Neural progenitor cell (in vitro differentiated cells): ENCODE measurements at regions not wholly inside any gene's neighbourhood (a gene's known extent, or its start where the extent isn't known, plus 50 kb on each side); places are given as distances from the start of the nearest gene placed in this dataset.

ENCODE experiments used
- DNase-seq: peaks from one replicate; pipeline ENCODE4 v3.0.0-alpha.2; 2016; ENCODE audit warnings: low spot score
- H2AFZ ChIP-seq: fragments of 200-600 bp; sonication (generic); replicated peaks from 2 replicates; pipeline ENCODE4 v1.6.1; 2016; ENCODE audit warnings: antibody characterized with exemption
- H3F3A ChIP-seq: fragments of 200-600 bp; sonication (generic); 2 replicates; pipeline ENCODE4 v1.6.1; 2016; ENCODE audit warnings: antibody characterized with exemption, low read depth
- H3K27ac ChIP-seq: fragments of 200-600 bp; sonication (generic); 2 replicates; pipeline ENCODE4 v1.5.1; 2016; ENCODE audit warnings: mild to moderate bottlenecking
- H3K27me3 ChIP-seq: fragments of 200-600 bp; sonication (generic); 2 replicates; pipeline ENCODE4 v1.6.1; 2016; ENCODE audit warnings: mild to moderate bottlenecking, moderate library complexity
- H3K36me3 ChIP-seq: fragments of 200-600 bp; sonication (generic); 2 replicates; pipeline ENCODE4 v1.5.1; 2016
- H3K4me1 ChIP-seq: fragments of 200-600 bp; sonication (generic); 2 replicates; pipeline ENCODE4 v1.6.1; 2016; ENCODE audit warnings: mixed run types
- H3K4me2 ChIP-seq: fragments of 200-600 bp; sonication (generic); 2 replicates; pipeline ENCODE4 v1.6.1; 2016
- H3K4me3 ChIP-seq: fragments of 200-600 bp; sonication (generic); 2 replicates; pipeline ENCODE4 v1.5.1; 2016
- H3K79me2 ChIP-seq: fragments of 200-600 bp; sonication (generic); 2 replicates; pipeline ENCODE4 v1.6.1; 2016; ENCODE audit warnings: low read depth
- H3K9ac ChIP-seq: fragments of 200-600 bp; sonication (generic); 2 replicates; pipeline ENCODE4 v1.6.1; 2016
- H3K9me3 ChIP-seq: fragments of 200-600 bp; sonication (generic); 2 replicates; pipeline ENCODE4 v1.5.1; 2016; ENCODE audit warnings: low read depth
- H4K20me1 ChIP-seq: fragments of 200-600 bp; sonication (generic); 2 replicates; pipeline ENCODE4 v1.6.1; 2016; ENCODE audit warnings: low read depth
- H3K27ac Mint-ChIP-seq: 3 replicates; pipeline ENCODE4 v1.8.0; 2021; ENCODE audit warnings: mixed read lengths
- H3K27me3 Mint-ChIP-seq: 2 replicates; pipeline ENCODE4 v1.8.0; 2022; ENCODE audit warnings: low read depth, mild to moderate bottlenecking, inconsistent platforms, moderate library complexity, mixed read lengths; ENCODE audit not compliant: insufficient read depth
- H3K36me3 Mint-ChIP-seq: 3 replicates; pipeline ENCODE4 v1.8.0; 2021; ENCODE audit warnings: mixed read lengths
- H3K4me1 Mint-ChIP-seq: 3 replicates; pipeline ENCODE4 v1.8.0; 2021; ENCODE audit warnings: mixed read lengths
- H3K4me3 Mint-ChIP-seq: 3 replicates; pipeline ENCODE4 v1.8.0; 2021; ENCODE audit warnings: mild to moderate bottlenecking, moderate library complexity, mixed read lengths
- H3K9me3 Mint-ChIP-seq: 3 replicates; pipeline ENCODE4 v1.8.0; 2020; ENCODE audit warnings: mixed read lengths
- EZH2 ChIP-seq: fragments of 200-600 bp; sonication (generic); IDR thresholded peaks from 2 replicates; pipeline ENCODE4 v1.6.1; 2017; ENCODE audit warnings: antibody characterized with exemption, mild to moderate bottlenecking, moderate library complexity
- EZH2phosphoT487 ChIP-seq: fragments of 200-600 bp; sonication (generic); IDR thresholded peaks from 2 replicates; pipeline ENCODE4 v1.6.1; 2017; ENCODE audit warnings: antibody characterized with exemption
- TF ChIP-seq, protein P1 (sequence below): fragments of 200-600 bp; sonication (generic); IDR thresholded peaks from 2 replicates; pipeline ENCODE4 v1.5.1; 2017; ENCODE audit warnings: antibody characterized with exemption, mild to moderate bottlenecking

DNA sequence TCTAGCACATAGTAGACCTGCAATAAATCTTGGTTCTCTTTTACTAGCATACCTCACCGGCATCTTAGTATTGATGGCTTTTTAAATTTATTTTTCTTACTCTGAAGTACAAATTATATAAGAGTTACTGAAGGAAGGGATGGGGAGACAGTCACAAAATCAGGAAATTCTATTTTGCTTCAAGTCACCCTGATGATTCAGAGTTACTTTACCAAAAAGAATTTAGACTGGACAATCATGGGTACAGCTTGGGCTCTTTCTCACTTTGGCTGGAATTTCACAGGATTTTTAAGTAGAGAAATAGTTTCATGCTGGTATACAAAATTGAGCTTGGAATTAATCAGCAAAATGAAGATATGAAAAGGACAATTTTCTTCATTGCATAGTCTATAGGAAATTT, 919.2 kb downstream of the METTL15 start:
- Mint-ChIP-seq H3K4me1 (no peaks in the 10 kb centered on the region), H3K4me3 (no peak overlapping the region), H3K9me3 (peaks cover 14% of the 10 kb centered on the region), H3K27me3 (no peaks in the 10 kb centered on the region), H3K36me3 (no peaks in the 10 kb centered on the region), H3K27ac (no peak overlapping the region)
- no peak overlapping the region for H3K27ac ChIP-seq
- TF ChIP-seq EZH2phosphoT487 (no peak), EZH2 (no peak)
- no peak overlapping the region for H3K4me2 ChIP-seq
- H3K9me3 ChIP-seq, result peaks cover 4% of the 10 kb centered on the region
- no peak overlapping the region for H3K4me3 ChIP-seq
- H2AFZ ChIP-seq, result no peak overlapping the region
- no peaks in the 10 kb centered on the region for H3K27me3 ChIP-seq
- no peaks in the 10 kb centered on the region for H3K4me1 ChIP-seq
- no peak overlapping the region for H3K9ac ChIP-seq
- H3K79me2 ChIP-seq, result no peaks in the 10 kb centered on the region
- no peaks in the 10 kb centered on the region for H4K20me1 ChIP-seq
- no peaks in the 10 kb centered on the region for H3K36me3 ChIP-seq
- H3F3A ChIP-seq, result no peaks in the 10 kb centered on the region
- no peak for DNase-seq

DNA sequence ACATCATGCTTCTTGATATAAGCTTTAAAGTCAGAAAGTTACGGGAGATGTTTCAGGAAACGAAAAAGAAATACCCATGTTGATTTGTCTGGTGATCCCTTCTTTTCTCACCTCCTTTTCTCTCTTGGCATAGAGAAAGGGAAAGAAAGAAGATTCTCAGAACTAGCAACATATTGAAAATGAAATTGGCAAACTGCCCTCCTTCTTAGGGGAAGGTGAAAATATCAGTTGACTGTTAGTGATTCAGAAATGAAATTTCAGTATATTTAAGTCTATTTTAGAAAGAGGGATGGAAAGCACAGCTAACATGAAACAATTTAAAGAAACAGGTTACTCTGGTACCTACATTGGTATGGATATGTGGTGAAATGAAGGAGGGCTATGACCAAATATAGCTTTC, 918.1 kb downstream of the METTL15 start:
- Histone ChIP-seq H3K4me2 (no peak overlapping the region), H3K27ac (no peak overlapping the region), H3K9me3 (peaks cover 4% of the 10 kb centered on the region), H3K4me1 (no peaks in the 10 kb centered on the region), H3K36me3 (no peaks in the 10 kb centered on the region), H3K27me3 (no peaks in the 10 kb centered on the region), H3K9ac (no peak overlapping the region), H2AFZ (no peak overlapping the region), H3K4me3 (no peak overlapping the region), H3F3A (no peaks in the 10 kb centered on the region), H3K79me2 (no peaks in the 10 kb centered on the region), H4K20me1 (no peaks in the 10 kb centered on the region)
- H3K36me3 Mint-ChIP-seq, result no peaks in the 10 kb centered on the region
- peaks cover 14% of the 10 kb centered on the region for H3K9me3 Mint-ChIP-seq
- H3K27ac Mint-ChIP-seq, result no peak overlapping the region
- H3K27me3 Mint-ChIP-seq, result no peaks in the 10 kb centered on the region
- TF ChIP-seq, protein P1, sequence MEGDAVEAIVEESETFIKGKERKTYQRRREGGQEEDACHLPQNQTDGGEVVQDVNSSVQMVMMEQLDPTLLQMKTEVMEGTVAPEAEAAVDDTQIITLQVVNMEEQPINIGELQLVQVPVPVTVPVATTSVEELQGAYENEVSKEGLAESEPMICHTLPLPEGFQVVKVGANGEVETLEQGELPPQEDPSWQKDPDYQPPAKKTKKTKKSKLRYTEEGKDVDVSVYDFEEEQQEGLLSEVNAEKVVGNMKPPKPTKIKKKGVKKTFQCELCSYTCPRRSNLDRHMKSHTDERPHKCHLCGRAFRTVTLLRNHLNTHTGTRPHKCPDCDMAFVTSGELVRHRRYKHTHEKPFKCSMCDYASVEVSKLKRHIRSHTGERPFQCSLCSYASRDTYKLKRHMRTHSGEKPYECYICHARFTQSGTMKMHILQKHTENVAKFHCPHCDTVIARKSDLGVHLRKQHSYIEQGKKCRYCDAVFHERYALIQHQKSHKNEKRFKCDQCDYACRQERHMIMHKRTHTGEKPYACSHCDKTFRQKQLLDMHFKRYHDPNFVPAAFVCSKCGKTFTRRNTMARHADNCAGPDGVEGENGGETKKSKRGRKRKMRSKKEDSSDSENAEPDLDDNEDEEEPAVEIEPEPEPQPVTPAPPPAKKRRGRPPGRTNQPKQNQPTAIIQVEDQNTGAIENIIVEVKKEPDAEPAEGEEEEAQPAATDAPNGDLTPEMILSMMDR, result no peak
- TF ChIP-seq EZH2phosphoT487 (no peak), EZH2 (no peak)
- H3K4me3 Mint-ChIP-seq, result no peak overlapping the region
- no peaks in the 10 kb centered on the region for H3K4me1 Mint-ChIP-seq
- DNase-seq, result no peak

DNA sequence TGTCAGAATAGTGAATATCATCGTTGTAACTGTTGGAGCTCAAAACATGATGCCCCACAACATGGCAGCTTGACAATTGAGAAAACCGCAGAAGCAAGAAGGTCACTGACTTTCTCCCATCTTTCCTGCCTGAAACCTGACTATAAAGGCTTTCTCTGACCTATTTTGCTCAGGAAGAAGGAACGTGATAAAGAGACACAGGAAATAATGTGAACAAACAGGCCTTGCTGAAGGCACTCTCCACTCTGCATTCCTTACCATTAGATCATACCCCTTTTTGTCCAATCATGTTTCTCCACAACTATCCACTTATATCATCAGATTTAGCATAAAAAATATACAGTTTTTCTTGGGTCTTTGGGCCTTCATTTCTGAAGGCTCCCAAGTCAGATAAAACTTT, 916.8 kb downstream of the METTL15 start:
- no peaks in the 10 kb centered on the region for H3K27me3 ChIP-seq

DNA sequence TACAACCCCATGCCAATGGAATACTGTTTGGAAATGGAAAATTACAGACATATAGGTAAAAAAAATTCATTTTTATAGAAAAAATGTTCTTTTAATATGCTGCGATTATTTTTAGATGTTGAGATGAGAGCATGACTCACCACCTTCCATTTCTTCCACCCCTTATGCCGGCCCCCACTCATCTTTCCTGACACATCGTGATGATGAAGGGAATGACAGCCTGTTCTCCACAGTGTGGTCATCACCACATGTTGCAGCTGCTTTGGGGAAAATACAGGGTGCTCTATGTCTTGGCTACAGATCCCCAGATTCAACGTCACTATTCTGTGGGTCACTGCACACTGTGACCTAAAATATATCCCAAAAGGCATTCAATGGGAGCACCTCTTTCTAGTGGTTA, 916.2 kb downstream of the METTL15 start:
- no peaks in the 10 kb centered on the region for H3K4me1 Mint-ChIP-seq
- TF ChIP-seq, protein P1, result no peak
- no peak for TF ChIP-seq EZH2
- H3K27ac Mint-ChIP-seq, result no peak overlapping the region
- H3K4me1 ChIP-seq, result no peaks in the 10 kb centered on the region
- H3K79me2 ChIP-seq, result no peaks in the 10 kb centered on the region
- H3K36me3 Mint-ChIP-seq, result no peaks in the 10 kb centered on the region
- H3F3A ChIP-seq, result no peaks in the 10 kb centered on the region
- no peaks in the 10 kb centered on the region for H4K20me1 ChIP-seq
- no peak for DNase-seq
- H3K27me3 Mint-ChIP-seq, result no peaks in the 10 kb centered on the region
- H3K9me3 Mint-ChIP-seq, result peaks cover 9% of the 10 kb centered on the region
- H3K9ac ChIP-seq, result no peak overlapping the region
- H3K4me3 ChIP-seq, result no peak overlapping the region
- H3K4me2 ChIP-seq, result no peak overlapping the region
- H3K36me3 ChIP-seq, result no peaks in the 10 kb centered on the region
- no peak overlapping the region for H3K27ac ChIP-seq
- H2AFZ ChIP-seq, result no peak overlapping the region
- peaks cover 4% of the 10 kb centered on the region for H3K9me3 ChIP-seq
- H3K4me3 Mint-ChIP-seq, result no peak overlapping the region
- H3K27me3 ChIP-seq, result no peaks in the 10 kb centered on the region

More for the DNA sequence above, 916.8 kb downstream of the METTL15 start:
- H4K20me1 ChIP-seq, result no peaks in the 10 kb centered on the region
- Mint-ChIP-seq H3K9me3 (peaks cover 12% of the 10 kb centered on the region), H3K27me3 (no peaks in the 10 kb centered on the region), H3K4me3 (no peak overlapping the region), H3K4me1 (no peaks in the 10 kb centered on the region), H3K27ac (no peak overlapping the region), H3K36me3 (no peaks in the 10 kb centered on the region)
- no peaks in the 10 kb centered on the region for H3K36me3 ChIP-seq
- no peaks in the 10 kb centered on the region for H3F3A ChIP-seq
- no peaks in the 10 kb centered on the region for H3K79me2 ChIP-seq
- H2AFZ ChIP-seq, result no peak overlapping the region
- H3K4me3 ChIP-seq, result no peak overlapping the region
- H3K4me1 ChIP-seq, result no peaks in the 10 kb centered on the region
- no peak overlapping the region for H3K9ac ChIP-seq
- no peak overlapping the region for H3K27ac ChIP-seq
- TF ChIP-seq EZH2 (no peak), EZH2phosphoT487 (no peak)
- TF ChIP-seq, protein P1, result no peak
- DNase-seq, result no peak
- H3K4me2 ChIP-seq, result no peak overlapping the region
- peaks cover 4% of the 10 kb centered on the region for H3K9me3 ChIP-seq
